ENCODE measurements at regions not wholly inside any gene's neighbourhood (a gene's known extent, or its start where the extent isn't known, plus 50 kb on each side); places are given as distances from the start of the nearest gene placed in this dataset.

GRCh38 chr21:43331962-43332828 is 94.7 kb downstream of the SIK1 start:
- no peak for DNase-seq

- DNase-seq = no peak
Measured at GRCh38 chr21:43331111-43331961, 95.6 kb downstream of the SIK1 start.

GRCh38 chr21:43330306-43330881 is 96.5 kb downstream of the SIK1 start:
- no peak for DNase-seq

- DNase-seq = no peak
Measured at GRCh38 chr21:43329711-43330269, 97.1 kb downstream of the SIK1 start.

- no peak for DNase-seq
Measured at GRCh38 chr21:43328958-43329691, 97.8 kb downstream of the SIK1 start.

GRCh38 chr21:43328185-43328957 is 98.6 kb downstream of the SIK1 start:
- no peak for DNase-seq

GRCh38 chr21:43325968-43326715 is 100.8 kb downstream of the SIK1 start:
- DNase-seq = no peak

GRCh38 chr21:43325036-43325435 is 101.9 kb downstream of the SIK1 start:
- DNase-seq = no peak

GRCh38 chr21:43324596-43324995 is 102.3 kb downstream of the SIK1 start:
- DNase-seq = no peak

- no peak for DNase-seq
Measured at GRCh38 chr21:43323244-43324005, 103.5 kb downstream of the SIK1 start.

- no peak for DNase-seq
Measured at GRCh38 chr21:43322805-43323204, 104.1 kb downstream of the SIK1 start.

- no peak for DNase-seq
Measured at GRCh38 chr21:43322311-43322710, 104.6 kb downstream of the SIK1 start.

- DNase-seq = no peak
Measured at GRCh38 chr21:43321611-43322010, 105.3 kb downstream of the SIK1 start.

- no peak for DNase-seq
Measured at GRCh38 chr21:43321111-43321510, 105.8 kb downstream of the SIK1 start.

GRCh38 chr21:43320526-43320925 is 106.4 kb downstream of the SIK1 start:
- DNase-seq = no peak

GRCh38 chr21:43318841-43319781 is 107.8 kb downstream of the SIK1 start:
- DNase-seq = no peak

- no peak for DNase-seq
Measured at GRCh38 chr21:43318368-43318767, 108.6 kb downstream of the SIK1 start.

GRCh38 chr21:43317959-43318358 is 109.0 kb downstream of the SIK1 start:
- DNase-seq = no peak

- DNase-seq = no peak
Measured at GRCh38 chr21:43317254-43317748, 109.6 kb downstream of the SIK1 start.

Measured in SIG-M5 (cell line).